ENCODE measurements at regions not wholly inside any gene's neighbourhood (a gene's known extent, or its start where the extent isn't known, plus 50 kb on each side); places are given as distances from the start of the nearest gene placed in this dataset.

DNA sequence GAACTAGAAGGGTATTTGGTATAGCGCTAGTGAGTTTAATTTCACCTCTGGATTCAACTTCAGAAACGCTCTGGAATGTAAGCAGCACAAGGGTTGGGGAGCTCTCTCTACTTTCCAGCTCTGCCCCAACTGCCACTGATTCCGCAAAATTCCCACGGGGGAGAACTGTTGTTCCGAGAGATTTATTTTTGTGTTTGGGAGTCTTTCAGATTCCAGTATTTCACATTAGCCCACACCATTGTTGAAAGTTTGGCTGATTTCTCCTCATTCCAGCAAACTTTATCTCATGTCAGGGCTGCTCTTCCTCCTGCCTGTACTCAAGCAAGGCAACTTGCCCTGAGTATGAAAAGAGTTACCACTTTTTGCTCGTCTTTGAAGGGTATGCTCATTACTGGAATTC lies 198.5 kb upstream of the EGFLAM start:
- H3F3A ChIP-seq (ENCODE audit: insufficient read depth, low read depth), result no peaks in the 10 kb centered on the region
- intact Hi-C loops (cut with micrococcal nuclease; ENCODE audit: unreplicated experiment), result no loop called here
- no peaks in the 10 kb centered on the region for H4K20me1 ChIP-seq (ENCODE audit: insufficient read depth)
- POLR2A ChIA-PET (ENCODE audit: unreplicated experiment), result no interaction called here
- no TSS peak for BruUV-seq (replicated peaks)
- H3K27me3 ChIP-seq (ENCODE audit: insufficient read depth, low read depth), result no peaks in the 10 kb centered on the region
- H3K36me3 ChIP-seq (ENCODE audit: low read depth), result no peaks in the 10 kb centered on the region
- H2AFZ ChIP-seq, result no peak overlapping the region
- H3K27ac ChIP-seq, result no peak overlapping the region
- no peaks in the 10 kb centered on the region for H3K9me3 ChIP-seq (ENCODE audit: insufficient read depth, low read depth)
- no peak overlapping the region for H3K4me3 ChIP-seq
- TF ChIP-seq EZH2 (IDR thresholded peaks at IDR 0.05; ENCODE audit: low read depth), result no peak
- TF ChIP-seq, protein P1, sequence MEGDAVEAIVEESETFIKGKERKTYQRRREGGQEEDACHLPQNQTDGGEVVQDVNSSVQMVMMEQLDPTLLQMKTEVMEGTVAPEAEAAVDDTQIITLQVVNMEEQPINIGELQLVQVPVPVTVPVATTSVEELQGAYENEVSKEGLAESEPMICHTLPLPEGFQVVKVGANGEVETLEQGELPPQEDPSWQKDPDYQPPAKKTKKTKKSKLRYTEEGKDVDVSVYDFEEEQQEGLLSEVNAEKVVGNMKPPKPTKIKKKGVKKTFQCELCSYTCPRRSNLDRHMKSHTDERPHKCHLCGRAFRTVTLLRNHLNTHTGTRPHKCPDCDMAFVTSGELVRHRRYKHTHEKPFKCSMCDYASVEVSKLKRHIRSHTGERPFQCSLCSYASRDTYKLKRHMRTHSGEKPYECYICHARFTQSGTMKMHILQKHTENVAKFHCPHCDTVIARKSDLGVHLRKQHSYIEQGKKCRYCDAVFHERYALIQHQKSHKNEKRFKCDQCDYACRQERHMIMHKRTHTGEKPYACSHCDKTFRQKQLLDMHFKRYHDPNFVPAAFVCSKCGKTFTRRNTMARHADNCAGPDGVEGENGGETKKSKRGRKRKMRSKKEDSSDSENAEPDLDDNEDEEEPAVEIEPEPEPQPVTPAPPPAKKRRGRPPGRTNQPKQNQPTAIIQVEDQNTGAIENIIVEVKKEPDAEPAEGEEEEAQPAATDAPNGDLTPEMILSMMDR (conservative IDR thresholded peaks at IDR 0.05), result no peak
- H3K4me2 ChIP-seq, result no peak overlapping the region
- H3K9me2 ChIP-seq (ENCODE audit: insufficient read depth), result no peaks in the 10 kb centered on the region
- H3K4me1 ChIP-seq (replicated peaks; ENCODE audit: insufficient read depth), result no peaks in the 10 kb centered on the region
- no peaks in the 10 kb centered on the region for H3K79me2 ChIP-seq (ENCODE audit: low read depth)
- CTCF ChIA-PET, result no interaction called here
- DNase-seq, result no peak

DNA sequence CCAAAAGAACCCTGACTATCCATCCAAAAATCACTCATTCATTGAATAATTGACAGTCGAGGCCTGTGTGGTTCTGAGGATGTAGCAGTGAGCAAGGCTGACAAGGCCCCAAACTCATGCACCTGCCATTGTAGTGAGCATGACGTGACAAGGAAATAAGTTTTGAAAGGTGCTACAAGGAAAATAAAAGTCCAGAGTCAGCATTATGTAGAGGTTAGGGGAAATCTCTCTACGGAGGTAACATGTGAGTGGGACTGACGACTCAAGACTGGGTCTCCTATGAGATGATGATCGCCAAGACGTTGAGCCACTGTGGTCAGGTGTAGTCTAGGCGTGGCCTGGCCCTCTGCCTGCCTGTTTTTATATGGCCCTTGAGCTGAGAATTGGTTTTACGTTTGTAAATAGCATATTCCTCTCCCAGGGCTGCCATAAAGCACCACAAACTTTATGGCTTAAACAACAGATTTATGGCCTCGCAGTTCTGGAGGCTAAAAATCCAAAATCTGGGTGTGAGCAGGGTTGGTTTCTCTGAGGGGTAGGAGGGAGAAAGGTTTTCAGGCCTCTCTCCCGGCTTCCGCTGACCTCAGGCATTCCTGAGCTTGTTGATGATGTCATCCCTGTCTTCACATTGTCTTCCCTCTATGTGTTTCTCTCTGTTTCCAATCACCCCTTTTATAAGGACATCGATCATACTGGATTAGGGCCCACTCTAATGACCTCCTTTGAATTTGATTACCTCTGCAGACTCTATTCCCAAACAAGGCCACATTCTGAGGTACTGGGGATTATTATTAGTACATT lies 206.4 kb upstream of the EGFLAM start:
- H3K27me3 ChIP-seq (ENCODE audit: insufficient read depth, low read depth), result no peaks in the 10 kb centered on the region
- no peaks in the 10 kb centered on the region for H3K36me3 ChIP-seq (ENCODE audit: low read depth)
- no peaks in the 10 kb centered on the region for H3K79me2 ChIP-seq (ENCODE audit: low read depth)
- intact Hi-C loops (cut with micrococcal nuclease; ENCODE audit: unreplicated experiment), result no loop called here
- ChIA-PET CTCF (no interaction called here), POLR2A (ENCODE audit: unreplicated experiment) (no interaction called here)
- no peaks in the 10 kb centered on the region for H3K9me2 ChIP-seq (ENCODE audit: insufficient read depth)
- H3F3A ChIP-seq (ENCODE audit: insufficient read depth, low read depth), result no peaks in the 10 kb centered on the region
- no peak overlapping the region for H3K27ac ChIP-seq
- TF ChIP-seq, protein P1 (conservative IDR thresholded peaks at IDR 0.05), result no peak
- no peak for TF ChIP-seq EZH2 (IDR thresholded peaks at IDR 0.05; ENCODE audit: low read depth)
- no peaks in the 10 kb centered on the region for H3K9me3 ChIP-seq (ENCODE audit: insufficient read depth, low read depth)
- H3K4me1 ChIP-seq (replicated peaks; ENCODE audit: insufficient read depth), result no peaks in the 10 kb centered on the region
- H3K4me2 ChIP-seq, result no peak overlapping the region
- DNase-seq, result no peak
- no peaks in the 10 kb centered on the region for H4K20me1 ChIP-seq (ENCODE audit: insufficient read depth)
- no peak overlapping the region for H2AFZ ChIP-seq
- H3K4me3 ChIP-seq, result no peak overlapping the region
- no TSS peak for BruUV-seq (replicated peaks)

DNA sequence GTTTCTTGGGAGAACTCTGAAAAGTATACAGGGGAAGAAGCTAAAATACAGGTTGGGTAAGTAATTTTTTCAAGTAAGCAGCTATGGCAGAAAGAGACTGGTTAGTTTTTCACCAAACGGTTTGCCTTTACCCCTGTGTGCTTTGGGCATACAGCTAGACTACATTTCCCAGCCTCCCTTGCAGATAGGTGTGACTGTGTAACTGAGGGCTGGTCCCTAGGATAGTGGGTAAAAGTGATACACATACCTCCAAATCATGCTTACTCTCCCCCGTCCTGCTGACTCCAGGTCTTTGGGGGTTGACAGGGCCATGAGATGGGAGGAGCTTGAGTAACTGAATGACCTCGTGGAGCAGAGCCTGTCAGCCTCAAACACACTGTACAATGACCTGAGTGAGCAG lies 208.6 kb upstream of the GDNF start:
- Histone ChIP-seq H3K27ac (no peak overlapping the region), H3K9me3 (ENCODE audit: insufficient read depth, low read depth) (no peaks in the 10 kb centered on the region; the same call in 1 of the 2 replicates), H3K27me3 (ENCODE audit: insufficient read depth, low read depth) (peaks cover 3% of the 10 kb centered on the region; the same call in 1 of the 2 replicates), H3K79me2 (ENCODE audit: low read depth) (no peaks in the 10 kb centered on the region), H2AFZ (no peak overlapping the region), H3K4me3 (no peak overlapping the region), H3K9me2 (ENCODE audit: insufficient read depth) (no peaks in the 10 kb centered on the region), H3K4me2 (no peak overlapping the region), H3K4me1 (replicated peaks; ENCODE audit: insufficient read depth) (no peaks in the 10 kb centered on the region), H3K36me3 (ENCODE audit: low read depth) (no peaks in the 10 kb centered on the region), H3F3A (ENCODE audit: insufficient read depth, low read depth) (no peaks in the 10 kb centered on the region), H4K20me1 (ENCODE audit: insufficient read depth) (no peaks in the 10 kb centered on the region)
- ChIA-PET POLR2A (ENCODE audit: unreplicated experiment) (no interaction called here), CTCF (no interaction called here)
- BruUV-seq (replicated peaks), result no TSS peak
- intact Hi-C loops (cut with micrococcal nuclease; ENCODE audit: unreplicated experiment), result no loop called here
- TF ChIP-seq, protein P1 (conservative IDR thresholded peaks at IDR 0.05), result no peak
- TF ChIP-seq EZH2 (IDR thresholded peaks at IDR 0.05; ENCODE audit: low read depth), result no peak
- DNase-seq, result no peak

Data from PC-9 (cell line).